C1 segment of cervical spinal cord (tissue), 14 donors: ENCODE measurements at regions not wholly inside any gene's neighbourhood (a gene's known extent, or its start where the extent isn't known, plus 50 kb on each side); places are given as distances from the start of the nearest gene placed in this dataset.

Experiments
- DNase-seq, 14 donors: peaks; one replicate each; lab custom pipeline; 2025; lab: John Stamatoyannopoulos, UW

DNA sequence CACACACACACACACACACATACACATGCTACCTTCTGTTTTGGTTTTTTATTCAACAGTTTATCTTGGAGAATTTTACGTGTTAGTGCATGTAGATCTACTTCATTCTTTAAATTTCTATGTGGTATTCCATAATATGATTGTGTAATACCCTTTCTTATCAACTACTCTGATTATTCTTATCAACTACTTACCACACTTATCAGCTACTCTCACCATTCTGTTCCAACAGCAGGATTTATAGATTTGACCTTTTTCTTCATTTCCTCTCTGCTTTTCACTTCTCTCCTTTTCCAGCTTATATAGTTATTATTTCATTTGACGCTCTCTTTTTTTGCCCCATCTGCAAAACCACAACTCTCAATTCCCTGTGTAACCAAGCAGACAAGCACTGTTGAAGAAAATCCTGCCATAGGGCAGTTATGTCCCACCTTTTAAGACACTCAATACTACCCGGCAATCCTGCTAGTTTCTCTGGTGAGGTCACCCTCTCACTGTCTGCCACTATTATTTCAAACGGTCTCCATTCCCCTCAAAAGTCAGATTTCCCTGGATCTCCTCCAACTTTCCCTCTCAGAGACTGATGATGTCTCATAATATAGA, 56.9 kb upstream of the SATB1 start:
- no peak for DNase-seq

DNA sequence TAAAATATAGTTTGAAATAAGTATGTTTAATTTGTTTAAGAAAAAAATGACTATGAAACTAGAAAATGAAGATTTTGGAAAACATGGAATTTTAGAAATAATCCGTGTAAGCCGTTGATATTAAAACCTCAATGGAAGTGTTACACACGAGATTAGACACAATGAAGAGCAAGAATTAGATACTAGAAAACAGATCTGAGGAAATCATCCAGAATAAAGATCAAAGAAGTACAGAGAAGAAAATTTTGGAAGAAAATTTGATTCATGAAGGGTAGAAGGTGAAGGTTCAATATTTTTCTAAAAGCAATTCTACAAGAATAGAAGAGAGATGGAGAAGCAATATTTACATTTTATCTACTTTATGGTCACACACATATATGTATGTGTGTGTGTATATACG, 52.5 kb upstream of the SATB1 start:
- no peak for DNase-seq
